COLO668 (cell line): ENCODE measurements at regions not wholly inside any gene's neighbourhood (a gene's known extent, or its start where the extent isn't known, plus 50 kb on each side); places are given as distances from the start of the nearest gene placed in this dataset.

ENCODE experiments used
- DNase-seq: peaks from one replicate; lab custom pipeline; 2025; ENCODE audit not compliant: unreplicated experiment; lab: John Stamatoyannopoulos, UW

GRCh38 chr16:80309178-80309577 is 231.6 kb upstream of the DYNLRB2 start:
- no peak for DNase-seq

DNA sequence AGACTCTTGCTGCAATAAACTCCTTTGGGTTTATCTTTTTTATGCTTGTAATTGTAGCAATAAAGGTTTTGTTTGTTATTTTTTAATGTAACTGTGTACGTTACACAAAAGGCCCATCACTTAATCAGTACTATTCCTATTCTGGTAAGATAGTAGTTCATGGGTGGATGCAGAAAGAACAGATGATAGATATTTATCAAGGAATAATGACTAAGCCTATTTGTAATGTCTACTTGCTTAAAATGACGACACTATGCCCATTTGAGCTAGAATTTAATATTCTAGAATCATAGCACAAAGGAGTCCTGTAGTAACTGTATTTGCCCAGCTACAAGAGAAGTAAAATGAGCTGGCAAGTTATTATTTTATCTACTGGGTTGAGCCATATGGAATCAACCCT is 235.4 kb upstream of the DYNLRB2 start:
- DNase-seq, result no peak

GRCh38 chr16:80303691-80304090 is 237.1 kb upstream of the DYNLRB2 start:
- no peak for DNase-seq

DNA sequence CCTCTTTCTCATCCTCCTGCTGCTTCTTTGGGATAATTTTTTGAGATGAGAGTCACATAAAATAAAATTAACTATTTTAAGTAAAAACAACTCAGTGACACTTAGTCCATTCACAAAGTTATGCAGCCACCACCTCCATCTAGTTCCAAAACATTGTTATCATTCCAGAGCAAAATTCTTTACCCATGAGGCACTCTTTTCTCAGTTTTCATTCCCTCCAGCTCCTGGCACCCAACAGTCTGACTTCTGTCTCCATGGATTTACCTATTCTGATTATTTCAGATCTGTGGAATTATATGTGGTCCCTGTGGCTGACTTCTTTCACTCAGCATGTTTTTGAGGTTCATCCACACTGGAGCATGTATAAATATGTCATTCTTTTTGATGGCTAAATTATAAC is 239.9 kb upstream of the DYNLRB2 start:
- DNase-seq, result no peak

DNA sequence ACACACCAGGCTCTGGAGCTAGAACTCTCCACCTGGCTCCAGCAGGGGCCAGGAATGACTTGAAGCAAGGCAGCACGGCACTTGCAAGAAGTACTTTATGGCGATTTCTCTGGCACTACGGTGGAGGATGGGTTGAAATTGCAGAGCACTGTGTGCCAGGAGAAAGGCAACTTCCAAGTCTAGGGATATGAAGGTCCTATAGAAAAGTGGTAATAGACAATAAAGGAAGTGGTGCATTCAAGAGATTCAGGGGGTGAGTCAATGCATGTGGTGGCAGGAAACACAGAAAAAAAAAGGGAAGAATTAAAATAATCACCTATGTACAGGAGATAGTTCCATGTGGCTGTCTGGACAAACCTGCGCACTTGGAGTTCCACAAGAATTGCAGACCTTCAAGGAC is 240.3 kb upstream of the DYNLRB2 start:
- no peak for DNase-seq

DNA sequence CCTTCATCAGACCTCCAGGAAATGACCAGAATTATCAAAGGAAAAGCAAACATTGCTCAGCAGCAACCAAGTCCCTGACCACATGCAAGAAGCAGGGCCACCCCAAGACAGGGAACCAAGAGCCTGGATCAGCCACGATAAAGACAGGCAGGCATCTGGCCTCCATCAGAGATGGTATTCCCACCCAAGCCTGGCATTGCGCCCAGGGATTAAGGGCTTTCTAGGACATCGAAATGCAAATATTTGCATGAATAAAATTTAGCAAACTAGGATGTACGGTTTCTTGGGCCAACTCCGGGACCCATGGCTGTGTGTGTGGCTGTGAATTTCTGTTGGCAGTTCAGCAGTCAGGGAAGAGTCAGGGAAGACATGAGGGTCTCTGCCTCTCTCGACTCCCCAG is 241.4 kb upstream of the DYNLRB2 start:
- peak; percentile 66 for DNase-seq

- peak; percentile 27 for DNase-seq
Measured at GRCh38 chr16:80298676-80299075, 242.1 kb upstream of the DYNLRB2 start.

DNA sequence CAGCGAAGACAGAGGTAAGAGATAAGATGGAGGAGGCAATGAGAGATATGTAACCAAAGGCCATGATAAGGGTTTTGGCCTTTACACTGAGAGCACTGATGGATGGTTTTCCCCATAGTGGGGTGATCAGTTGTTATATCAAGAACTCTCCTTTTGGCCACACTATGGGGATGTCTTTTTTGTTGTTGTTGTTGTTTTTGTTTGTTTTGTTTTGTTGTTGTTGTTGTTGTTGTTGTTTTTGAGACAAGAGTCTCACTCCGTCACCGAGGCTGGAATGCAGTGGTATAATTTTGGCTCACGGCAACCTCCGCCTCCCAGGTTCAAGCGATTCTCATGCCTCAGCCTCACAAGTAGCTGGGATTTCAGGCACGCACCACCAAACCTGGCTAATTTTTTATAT is 244.8 kb upstream of the DYNLRB2 start:
- DNase-seq, result no peak

- DNase-seq, result no peak
Measured at GRCh38 chr16:80294172-80294571, 246.6 kb upstream of the DYNLRB2 start.

DNA sequence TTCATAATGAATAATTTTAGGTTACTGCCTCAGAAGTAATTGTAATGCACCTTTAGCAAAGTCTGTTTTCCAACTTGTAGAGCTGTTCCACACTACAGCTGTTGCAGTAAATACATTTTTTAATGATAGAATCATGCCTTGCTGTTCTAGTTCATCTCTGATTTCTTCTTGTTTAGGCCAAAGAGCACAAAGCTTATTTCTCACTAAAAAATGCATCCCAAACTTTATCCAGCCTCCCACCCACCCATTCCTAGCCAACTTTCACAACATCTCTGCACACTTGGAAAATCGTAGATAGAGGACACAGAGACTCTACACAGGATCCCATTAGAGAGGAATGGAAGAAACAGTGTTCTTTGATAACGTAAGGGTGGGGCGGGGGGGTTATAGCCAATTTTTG is 252.2 kb upstream of the DYNLRB2 start:
- DNase-seq, result no peak

- no peak for DNase-seq
Measured at GRCh38 chr16:80287674-80288073, 253.1 kb upstream of the DYNLRB2 start.

DNA sequence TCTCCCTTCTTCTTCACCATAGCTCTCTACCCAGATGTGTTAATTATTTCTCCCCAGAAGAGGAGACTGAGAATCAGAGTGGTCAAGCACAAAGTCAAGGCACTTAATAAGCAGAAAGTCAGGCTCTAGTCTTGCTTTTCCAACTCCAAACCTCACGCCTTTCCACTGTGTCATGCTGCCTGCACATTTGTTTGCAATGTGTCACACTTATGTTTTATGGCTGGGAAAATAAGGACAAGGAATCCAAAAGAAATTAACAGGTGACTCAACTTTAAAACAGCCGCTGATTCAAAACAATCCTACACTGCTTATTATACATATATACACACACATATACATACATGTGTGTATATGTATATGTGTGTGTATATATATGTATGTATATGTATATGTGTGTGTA is 255.7 kb upstream of the DYNLRB2 start:
- DNase-seq, result no peak

DNA sequence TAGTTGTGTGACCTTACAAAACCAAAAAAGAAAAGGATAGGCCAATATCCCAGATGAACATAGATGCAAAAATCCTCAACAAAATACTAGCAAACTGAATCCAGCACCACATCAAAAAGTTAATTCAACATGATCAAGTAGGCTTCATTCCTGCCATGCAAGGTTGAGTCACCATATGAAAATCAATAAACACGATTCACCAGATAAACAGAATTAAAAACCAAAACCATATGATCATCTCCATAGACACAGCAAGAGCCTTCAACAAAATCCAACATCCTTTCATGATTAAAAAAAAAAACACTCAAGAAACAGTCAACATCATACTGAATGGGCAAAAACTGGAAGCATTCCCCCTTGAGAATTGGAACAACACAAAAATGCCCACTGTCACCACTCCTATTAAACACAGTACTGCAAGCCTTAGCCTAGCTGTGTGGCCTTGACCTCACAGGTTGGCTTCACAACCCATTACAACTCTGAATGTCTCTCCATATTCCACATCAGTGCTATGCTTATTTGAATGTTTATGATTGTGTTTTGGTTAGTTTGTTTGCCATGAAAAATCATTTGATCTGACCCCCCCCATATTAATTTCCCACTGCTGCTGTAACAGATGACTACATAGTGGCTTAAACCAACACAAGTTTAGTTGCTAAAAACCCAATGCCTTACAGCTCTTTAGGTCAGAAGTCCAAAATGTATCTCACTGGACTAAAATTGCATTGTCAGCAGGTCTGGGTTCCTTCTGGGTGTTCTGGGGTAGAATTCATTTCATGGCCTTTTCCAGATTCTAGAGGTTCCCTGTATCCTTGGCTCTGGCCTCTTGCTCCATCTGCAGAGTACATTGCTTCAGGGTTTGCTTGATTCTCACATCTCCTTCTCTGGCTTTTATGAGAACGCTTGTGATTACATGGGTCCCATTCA is 257.1 kb upstream of the DYNLRB2 start:
- no peak for DNase-seq

- DNase-seq, result no peak
Measured at GRCh38 chr16:80280557-80280956, 260.2 kb upstream of the DYNLRB2 start.

- no peak for DNase-seq
Measured at GRCh38 chr16:80279656-80280055, 261.1 kb upstream of the DYNLRB2 start.

DNA sequence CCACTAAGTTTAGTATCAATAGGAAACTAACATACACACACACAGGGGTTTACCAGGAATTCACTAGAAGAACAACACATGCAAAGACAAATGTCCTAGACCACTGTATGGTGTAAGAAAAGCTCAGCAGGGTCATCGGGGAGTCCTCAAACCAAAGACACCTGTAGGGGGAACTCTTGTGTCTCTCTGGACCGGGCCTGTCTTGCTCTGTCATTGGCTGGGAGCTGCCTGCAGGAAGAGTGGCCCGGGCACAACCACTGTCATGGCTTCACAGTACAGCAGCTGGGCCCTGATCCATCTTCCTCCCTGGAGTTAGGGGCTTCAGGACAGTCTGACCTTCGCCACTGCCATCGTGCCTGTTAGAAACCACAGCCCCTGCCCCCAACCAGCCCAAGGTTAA is 263.6 kb upstream of the DYNLRB2 start:
- no peak for DNase-seq

DNA sequence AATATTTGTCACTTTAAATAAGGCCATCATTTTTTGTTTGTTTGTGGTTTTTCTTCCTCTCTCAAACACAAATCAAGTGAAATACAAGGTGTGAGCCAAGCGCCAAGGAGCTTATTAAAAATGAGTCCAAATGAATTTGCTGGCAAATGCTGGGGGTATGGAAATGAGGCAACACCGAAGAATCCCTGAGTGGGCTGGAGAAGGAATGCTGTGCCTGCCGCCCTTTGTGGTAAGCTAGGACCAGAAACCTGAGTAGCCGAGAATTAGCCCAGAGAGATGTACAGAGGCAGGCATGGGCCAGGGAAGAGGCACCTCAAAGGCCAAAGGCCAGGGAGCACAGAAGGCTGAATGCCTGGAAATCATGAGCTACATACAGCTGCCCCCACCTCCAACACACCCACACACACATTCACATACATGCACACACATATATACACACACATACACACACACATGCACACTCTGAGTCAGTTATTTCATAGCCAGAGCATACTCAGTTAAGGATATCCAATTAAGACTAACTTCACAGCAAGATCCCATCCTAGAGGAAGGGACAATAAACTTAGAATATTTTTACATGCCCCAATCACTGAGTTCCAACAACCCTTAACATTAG is 266.1 kb upstream of the DYNLRB2 start:
- DNase-seq, result no peak

GRCh38 chr16:80273635-80274538 is 266.9 kb upstream of the DYNLRB2 start:
- no peak for DNase-seq

GRCh38 chr16:80265624-80266306 is 275.0 kb upstream of the DYNLRB2 start:
- no peak for DNase-seq

GRCh38 chr16:80263848-80264694 is 276.7 kb upstream of the DYNLRB2 start:
- DNase-seq, result no peak
